DMS153 (cell line): ENCODE measurements at regions not wholly inside any gene's neighbourhood (a gene's known extent, or its start where the extent isn't known, plus 50 kb on each side); places are given as distances from the start of the nearest gene placed in this dataset.

Source experiments
- DNase-seq: peaks from one replicate; lab custom pipeline; 2025; lab: John Stamatoyannopoulos, UW

- DNase-seq: no peak
These were observed 887.1 kb upstream of the GHITM start for GRCh38 chr10:83252169-83252568.

GRCh38 chr10:83252596-83252995, 886.7 kb upstream of the GHITM start:
- DNase-seq: no peak

DNA sequence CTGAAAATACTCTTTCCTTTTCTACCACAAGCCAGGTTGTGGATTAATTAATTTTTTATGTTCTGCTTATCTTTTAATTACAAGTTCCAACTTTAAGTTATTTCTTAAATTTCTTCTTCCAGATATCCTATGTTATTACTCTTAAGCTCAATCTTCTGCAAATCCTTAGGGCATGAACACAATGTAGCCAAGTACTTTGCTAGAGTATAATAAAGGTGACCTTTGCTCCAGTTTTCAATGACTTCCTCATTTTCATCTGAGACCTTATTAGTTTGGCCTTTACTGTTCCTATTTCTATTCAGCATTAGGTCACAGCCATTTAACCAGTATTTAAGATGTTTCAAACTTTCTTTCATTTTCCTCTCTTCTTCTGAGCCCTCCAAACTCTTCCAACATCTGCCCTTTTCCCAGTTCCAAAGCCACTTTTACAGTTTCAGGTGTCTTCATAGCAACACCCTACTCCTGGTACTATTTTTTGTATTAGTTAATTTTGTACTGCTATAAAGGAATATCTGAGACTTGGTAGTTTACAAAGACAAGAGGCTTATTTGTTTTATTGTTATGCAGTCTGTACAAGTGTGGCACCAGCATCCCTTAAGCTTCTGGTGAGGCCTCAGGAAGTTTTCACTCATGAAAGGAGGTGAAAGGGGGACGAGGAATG, 886.2 kb upstream of the GHITM start:
- DNase-seq: no peak

- DNase-seq: no peak
These were observed 884.6 kb upstream of the GHITM start for GRCh38 chr10:83254698-83255097.

DNA sequence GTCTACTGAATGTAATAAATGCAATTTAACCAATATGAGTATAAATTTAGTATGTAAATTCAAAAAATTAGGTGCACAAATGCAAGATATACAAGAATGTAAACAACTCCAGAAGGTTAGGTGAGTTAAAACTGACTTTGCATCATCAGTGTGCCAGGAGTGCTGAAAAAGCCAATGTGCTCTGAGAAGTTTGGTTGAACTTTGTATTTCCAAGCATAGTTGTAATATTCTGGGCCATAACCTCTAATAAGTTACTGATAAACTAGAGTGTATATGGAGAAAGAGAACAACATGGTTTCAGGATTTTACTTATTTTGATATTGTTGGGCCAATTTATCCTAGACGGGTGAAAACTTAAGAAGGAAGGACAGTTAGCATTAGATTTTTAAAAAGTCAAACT, 876.9 kb upstream of the GHITM start:
- DNase-seq: no peak

DNA sequence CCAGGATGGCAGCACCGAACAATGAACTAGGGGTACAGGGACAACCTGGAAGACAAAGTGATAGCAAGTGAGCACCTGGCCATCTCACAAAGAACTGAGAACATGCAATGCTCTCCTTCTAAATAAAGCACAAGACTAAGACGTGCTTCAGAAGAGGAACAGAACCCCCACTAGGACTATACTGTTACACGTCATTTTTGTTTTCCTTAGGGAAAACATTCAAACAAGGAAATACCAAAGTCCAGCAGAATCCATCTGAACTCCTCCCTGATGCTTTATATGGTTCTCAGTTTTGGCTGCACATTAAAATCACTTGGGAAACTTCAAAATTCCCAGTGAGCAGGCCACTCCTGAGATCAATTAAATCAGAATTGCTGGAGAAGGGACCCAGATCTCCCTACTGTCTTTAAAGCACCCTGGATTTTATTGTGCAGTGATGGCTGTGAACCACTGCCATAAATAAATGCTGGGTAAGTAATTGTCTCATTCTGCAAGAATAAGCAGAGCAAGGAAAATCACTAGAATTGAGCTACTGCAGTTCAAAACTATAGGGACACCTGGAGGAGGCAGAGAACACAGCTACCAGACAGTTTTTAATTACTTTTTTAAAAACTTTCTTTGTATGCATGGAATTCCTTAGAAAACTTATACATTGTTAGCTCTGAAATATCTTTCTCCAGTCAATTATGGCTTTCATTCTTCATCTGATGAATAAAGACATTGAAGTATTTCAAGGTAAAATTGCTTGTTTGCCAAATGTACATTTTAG, 866.5 kb upstream of the GHITM start:
- no peak for DNase-seq

- DNase-seq: no peak
These were observed 865.2 kb upstream of the GHITM start for GRCh38 chr10:83274088-83274487.

- no peak for DNase-seq
These were observed 862.3 kb upstream of the GHITM start for GRCh38 chr10:83276971-83277370.

DNA sequence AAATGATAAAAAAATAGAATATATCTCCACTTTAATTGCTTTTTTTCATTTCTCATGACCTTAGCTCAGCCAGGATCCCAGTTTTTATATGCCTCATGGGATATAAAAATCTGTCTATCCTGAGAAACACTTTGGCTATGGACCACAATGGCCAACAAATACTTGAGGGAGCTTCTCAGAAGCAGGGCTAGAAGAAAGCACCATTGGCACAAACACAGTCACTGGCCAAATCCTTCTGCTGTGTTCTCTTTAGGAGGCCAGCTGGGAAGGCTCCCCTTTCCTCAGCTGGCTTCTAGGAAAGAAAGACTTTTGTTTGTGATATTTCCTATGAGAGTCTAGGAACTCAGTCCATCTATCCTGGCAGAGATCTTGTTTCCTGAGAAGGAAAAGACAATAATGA, 856.2 kb upstream of the GHITM start:
- no peak for DNase-seq

GRCh38 chr10:83287374-83287773, 851.9 kb upstream of the GHITM start:
- no peak for DNase-seq

DNA sequence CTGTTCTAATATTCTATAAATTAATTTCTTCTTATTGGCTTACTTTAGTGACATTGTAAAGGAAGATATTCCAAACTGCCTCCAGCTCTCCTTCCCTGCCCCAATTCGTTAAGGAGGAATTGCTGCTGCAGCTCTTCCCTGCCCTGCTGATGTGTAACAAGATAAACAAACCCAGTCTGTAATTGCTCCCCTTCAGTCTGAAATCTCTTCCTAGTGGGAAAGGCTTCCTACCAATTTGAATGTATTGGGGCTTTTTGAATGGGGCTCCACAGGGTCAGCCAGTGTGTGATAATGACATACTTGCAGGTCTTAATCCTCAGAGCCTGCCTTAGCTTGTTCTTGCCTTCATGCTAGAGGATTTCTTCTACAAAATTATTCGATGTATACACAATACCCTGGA, 849.9 kb upstream of the GHITM start:
- no peak for DNase-seq

DNA sequence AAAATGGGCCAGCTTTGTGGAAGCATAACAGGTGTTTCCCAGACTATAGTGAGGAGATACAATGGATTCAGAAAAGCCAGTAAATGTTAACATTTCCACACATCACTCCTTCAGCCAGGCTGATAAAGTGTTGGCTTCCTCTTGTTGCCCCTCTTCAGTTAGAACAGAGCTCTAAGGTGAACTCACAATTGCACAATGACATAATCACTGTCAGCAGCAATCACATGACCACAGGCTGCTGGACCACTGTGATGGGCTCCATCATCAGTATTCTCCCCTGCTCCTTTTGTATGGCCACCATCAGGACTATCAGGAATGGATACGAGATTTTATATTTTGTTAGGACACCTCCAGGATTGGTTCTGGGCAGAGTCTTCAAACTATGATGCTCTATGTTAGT, 849.4 kb upstream of the GHITM start:
- DNase-seq: no peak

- DNase-seq: no peak
These were observed 837.6 kb upstream of the GHITM start for GRCh38 chr10:83301732-83302131.

GRCh38 chr10:83302623-83303022, 836.7 kb upstream of the GHITM start:
- no peak for DNase-seq

DNA sequence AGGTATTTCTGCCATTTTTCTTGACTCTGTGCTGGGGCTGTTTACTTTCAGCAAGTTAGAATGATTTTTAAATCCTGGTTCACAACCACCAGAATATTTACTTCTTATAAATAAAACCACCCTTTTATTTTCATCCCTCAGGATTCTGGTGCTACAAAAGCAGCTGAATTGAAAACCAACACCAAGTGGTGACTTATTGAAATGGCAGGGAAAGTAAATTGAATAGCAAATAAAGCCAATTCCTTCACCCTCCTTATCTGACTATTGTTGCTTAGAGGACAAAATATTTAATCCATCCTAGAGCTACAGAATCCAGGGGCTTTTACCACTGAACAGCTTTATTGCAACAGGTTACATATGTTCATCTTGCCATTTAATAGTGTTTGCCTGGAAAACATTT, 828.6 kb upstream of the GHITM start:
- no peak for DNase-seq

DNA sequence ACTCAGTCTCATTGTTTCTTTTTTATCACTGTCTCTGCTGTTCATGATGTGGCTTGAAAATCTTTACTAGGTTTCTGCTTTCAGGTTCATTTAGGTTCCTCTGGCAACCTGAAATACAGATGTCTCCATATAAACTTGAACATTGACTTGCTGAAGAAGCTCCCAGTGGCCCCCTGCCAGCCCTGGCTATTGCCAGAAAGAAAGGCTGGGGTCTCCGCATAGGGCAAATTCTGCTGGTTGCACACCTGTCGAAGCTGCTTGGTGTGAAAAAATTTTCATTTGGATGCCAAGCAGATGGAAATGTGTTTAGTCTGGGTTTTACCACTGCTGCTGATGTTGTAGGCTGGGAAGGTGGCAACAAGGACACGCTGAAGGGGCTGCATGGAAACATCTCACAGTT, 826.7 kb upstream of the GHITM start:
- DNase-seq: no peak

GRCh38 chr10:83332690-83333089, 806.6 kb upstream of the GHITM start:
- no peak for DNase-seq

DNA sequence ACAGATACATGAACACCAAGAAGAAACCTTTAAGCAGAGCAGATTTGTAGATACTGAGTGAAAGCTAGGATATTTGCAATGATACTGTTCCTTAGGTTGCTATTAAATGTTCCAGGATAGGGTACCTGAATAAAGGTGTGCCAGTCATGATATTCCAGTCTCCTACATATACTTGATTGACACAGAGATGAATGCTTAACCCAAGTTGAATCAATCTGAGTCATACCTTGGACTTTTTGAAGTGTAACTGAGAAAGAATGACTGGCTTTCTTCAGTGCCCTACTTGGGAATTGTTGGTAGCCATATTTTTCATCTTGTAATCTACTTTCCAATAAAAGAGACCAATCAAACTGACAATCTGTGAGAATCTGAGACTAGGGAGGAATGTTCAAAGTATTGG, 805.7 kb upstream of the GHITM start:
- DNase-seq: no peak

DNA sequence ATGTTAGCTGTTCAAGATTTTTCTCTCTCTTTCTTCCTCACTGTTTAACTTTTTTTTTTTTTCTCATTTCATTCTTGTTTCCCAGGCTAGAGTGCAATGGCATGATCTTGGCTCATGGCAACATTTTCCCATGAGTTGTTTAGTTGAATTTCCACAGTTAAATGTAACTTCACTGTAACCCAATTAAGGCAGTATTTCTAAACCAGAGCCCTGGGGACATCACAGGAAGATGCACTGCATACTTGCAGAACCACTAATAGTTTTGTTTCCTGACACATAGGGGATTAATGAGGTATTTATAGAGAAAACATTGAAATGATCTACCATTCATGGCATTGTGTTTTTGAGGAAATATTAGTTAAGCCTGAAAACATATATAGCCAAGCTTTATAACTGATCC, 795.6 kb upstream of the GHITM start:
- DNase-seq: no peak

- no peak for DNase-seq
These were observed 792.9 kb upstream of the GHITM start for GRCh38 chr10:83346266-83346910.

GRCh38 chr10:83352588-83352987, 786.7 kb upstream of the GHITM start:
- no peak for DNase-seq

DNA sequence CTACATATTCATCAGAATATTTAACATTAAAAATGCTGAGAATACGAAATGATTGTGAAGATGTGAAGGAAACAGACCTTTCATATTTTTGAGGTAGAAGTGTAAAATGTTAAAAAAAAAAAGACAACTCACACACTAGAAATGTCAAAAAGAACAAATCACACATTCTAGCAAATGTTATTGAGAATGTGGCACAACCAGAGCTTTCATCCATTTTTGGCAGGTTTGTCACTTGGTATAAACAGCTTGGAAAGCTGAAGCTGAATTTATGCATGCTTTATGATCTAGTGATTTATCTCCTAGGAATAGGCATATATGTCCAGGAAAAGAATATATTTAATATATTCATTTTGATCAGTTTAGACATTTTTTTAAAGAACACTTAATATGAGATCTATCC, 784.9 kb upstream of the GHITM start:
- DNase-seq: no peak

- no peak for DNase-seq
These were observed 782.3 kb upstream of the GHITM start for GRCh38 chr10:83357004-83357403.
